ENCODE measurements at regions not wholly inside any gene's neighbourhood (a gene's known extent, or its start where the extent isn't known, plus 50 kb on each side); places are given as distances from the start of the nearest gene placed in this dataset.
A peak's percentile ranks its signal among the peaks of the same experiment; 100 is the strongest.

DNA sequence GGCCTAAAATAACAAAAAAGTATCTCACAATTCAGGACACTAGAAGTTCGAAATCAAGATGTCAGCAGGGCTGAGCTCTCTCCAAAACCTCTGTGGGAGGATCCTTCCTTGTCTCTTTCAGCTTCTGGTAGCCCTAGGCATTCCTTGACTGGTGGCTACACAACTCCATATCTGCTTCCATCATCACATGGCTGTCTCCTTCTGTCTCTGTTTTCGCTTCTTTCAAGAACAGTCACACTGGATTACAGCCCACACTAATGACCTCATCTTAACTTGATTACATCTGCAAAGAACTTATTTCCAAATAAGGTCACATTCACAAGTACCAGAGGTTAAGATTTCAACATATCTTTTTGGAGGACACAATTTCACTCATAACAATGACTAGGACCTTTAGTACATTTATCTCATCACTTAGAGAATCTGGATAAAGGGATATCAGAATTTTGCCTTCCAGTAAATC is 275.2 kb downstream of the IRS1 start:
- DNase-seq (no peak), ATAC-seq (peak in 3 of 8 donors; percentile 31 to 92 (median 65))
- Histone ChIP-seq H3K9me3 (peaks cover 0 to 7% (median 0%) of the 10 kb centered on the region in 11 donors), H3K4me3 (no peak overlapping the region), H3K27ac (no peak overlapping the region), H3K4me1 (no peaks in the 10 kb centered on the region), H3K27me3 (no peaks in the 10 kb centered on the region), H3K36me3 (no peaks in the 10 kb centered on the region)
- TF ChIP-seq, protein P1, sequence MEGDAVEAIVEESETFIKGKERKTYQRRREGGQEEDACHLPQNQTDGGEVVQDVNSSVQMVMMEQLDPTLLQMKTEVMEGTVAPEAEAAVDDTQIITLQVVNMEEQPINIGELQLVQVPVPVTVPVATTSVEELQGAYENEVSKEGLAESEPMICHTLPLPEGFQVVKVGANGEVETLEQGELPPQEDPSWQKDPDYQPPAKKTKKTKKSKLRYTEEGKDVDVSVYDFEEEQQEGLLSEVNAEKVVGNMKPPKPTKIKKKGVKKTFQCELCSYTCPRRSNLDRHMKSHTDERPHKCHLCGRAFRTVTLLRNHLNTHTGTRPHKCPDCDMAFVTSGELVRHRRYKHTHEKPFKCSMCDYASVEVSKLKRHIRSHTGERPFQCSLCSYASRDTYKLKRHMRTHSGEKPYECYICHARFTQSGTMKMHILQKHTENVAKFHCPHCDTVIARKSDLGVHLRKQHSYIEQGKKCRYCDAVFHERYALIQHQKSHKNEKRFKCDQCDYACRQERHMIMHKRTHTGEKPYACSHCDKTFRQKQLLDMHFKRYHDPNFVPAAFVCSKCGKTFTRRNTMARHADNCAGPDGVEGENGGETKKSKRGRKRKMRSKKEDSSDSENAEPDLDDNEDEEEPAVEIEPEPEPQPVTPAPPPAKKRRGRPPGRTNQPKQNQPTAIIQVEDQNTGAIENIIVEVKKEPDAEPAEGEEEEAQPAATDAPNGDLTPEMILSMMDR (IDR thresholded peaks at IDR 0.05), result no peak
- 74 to 89% methylated on average over 2 of the region's 2 CpGs for WGBS, 2 donors
- intact Hi-C loops (cut with DNase I), result no loop called here

DNA sequence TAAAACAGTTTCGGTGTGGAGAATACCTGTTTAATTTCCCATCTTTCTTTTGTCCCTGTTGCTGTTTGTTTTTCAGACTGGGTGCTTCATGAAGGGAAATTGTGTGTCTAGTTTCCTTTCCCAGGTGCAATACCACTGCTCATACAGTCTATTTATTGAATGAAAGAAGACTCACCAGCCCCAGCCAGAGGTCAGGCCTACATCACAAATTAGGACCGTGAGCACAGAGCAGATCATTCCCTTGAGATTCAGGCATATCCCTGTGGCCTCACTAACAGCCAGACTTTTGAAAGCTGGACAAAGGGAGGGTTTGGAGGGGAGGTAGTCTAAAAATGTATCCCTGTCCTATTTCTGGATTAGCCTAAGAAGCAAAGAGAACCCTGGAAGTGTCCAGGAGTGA is 278.9 kb downstream of the IRS1 start:
- no peaks in the 10 kb centered on the region for H3K36me3 ChIP-seq
- DNase-seq (no peak), ATAC-seq (peak in 1 of 8 donors; percentile 63)
- no peaks in the 10 kb centered on the region for H3K27me3 ChIP-seq
- 72 to 73% methylated on average over 2 of the region's 2 CpGs for WGBS, 2 donors
- no peaks in the 10 kb centered on the region for H3K4me1 ChIP-seq
- peaks cover 0 to 12% (median 0%) of the 10 kb centered on the region in 11 donors for H3K9me3 ChIP-seq
- intact Hi-C loops (cut with DNase I), result no loop called here
- no peak overlapping the region for H3K4me3 ChIP-seq
- TF ChIP-seq, protein P1 (IDR thresholded peaks at IDR 0.05), result peak in 1 of 9 donors; percentile 14
- no peak overlapping the region for H3K27ac ChIP-seq

DNA sequence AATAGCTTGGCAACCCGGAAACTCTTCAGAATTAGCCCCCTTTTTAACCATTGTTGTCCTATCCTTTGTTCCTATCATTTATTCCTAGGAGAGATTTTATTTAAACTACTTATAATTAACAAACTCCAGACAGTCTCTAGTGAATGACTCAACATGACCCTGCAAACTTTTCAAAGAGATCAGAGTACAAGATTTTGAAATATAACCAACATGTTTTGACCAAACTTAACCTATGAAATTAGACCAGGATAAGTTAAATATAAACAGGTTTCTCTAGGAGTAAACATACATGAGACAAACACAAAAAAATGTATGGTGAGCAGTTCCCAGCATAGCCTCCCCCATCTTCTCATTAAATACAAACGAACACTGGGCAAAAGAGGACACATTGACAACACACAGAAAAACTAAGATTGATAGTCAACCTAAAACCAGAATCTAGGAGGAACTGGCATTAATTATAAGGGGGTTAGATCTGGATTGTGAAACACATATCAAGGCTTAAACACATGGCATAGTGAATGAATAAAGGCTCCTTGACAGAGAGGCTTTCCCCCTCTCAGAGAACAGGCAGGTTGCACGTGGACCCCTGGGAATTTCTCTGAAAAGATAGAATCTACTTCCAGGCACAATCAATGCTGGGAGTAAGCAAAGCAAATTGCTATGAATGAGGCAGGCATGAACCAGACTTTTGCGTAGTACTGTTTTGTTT is 284.1 kb downstream of the IRS1 start:
- ATAC-seq (no peak), DNase-seq (no peak)
- 80 to 91% methylated on average over 4 of the region's 4 CpGs for WGBS, 2 donors
- Histone ChIP-seq H3K4me3 (no peak overlapping the region), H3K9me3 (peaks cover 0 to 8% (median 0%) of the 10 kb centered on the region in 11 donors), H3K4me1 (no peaks in the 10 kb centered on the region), H3K27me3 (no peaks in the 10 kb centered on the region), H3K27ac (no peak overlapping the region), H3K36me3 (no peaks in the 10 kb centered on the region)
- TF ChIP-seq, protein P1 (IDR thresholded peaks at IDR 0.05), result no peak
- intact Hi-C loops (cut with DNase I), result no loop called here

DNA sequence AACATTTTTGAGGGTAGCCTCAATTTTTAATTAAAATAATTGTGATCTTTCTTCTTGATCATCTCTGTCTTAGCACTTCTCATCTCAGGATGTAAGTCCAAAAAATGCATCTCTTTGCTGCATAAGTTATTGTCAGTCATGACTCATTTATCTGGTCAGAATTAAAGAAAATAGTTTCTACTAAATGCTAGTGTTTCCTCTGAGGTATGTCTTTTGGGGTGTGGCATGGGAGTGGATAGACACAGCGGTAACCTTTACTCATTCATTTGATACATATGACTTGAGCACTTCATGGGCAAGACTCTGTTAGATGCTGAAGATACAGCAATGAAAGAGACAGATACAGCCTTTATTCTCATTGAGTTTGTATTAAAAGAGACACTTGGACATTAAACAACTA is 284.7 kb downstream of the IRS1 start:
- intact Hi-C loops (cut with DNase I), result no loop called here
- no peaks in the 10 kb centered on the region for H3K4me1 ChIP-seq
- WGBS, 2 donors, result 95 to 100% methylated on average over 1 of the region's 1 CpG

More for the DNA sequence above, 284.7 kb downstream of the IRS1 start:
- no peak overlapping the region for H3K27ac ChIP-seq
- no peak overlapping the region for H3K4me3 ChIP-seq
- H3K27me3 ChIP-seq, result no peaks in the 10 kb centered on the region
- peaks cover 0 to 8% (median 0%) of the 10 kb centered on the region in 11 donors for H3K9me3 ChIP-seq
- H3K36me3 ChIP-seq, result no peaks in the 10 kb centered on the region
- no peak for DNase-seq
- no peak for ATAC-seq
- TF ChIP-seq, protein P1 (IDR thresholded peaks at IDR 0.05), result no peak
